Common myeloid progenitor, CD34-positive (primary cell): ENCODE measurements at regions not wholly inside any gene's neighbourhood (a gene's known extent, or its start where the extent isn't known, plus 50 kb on each side); places are given as distances from the start of the nearest gene placed in this dataset.
"Not testable (repeated sequence)": the region's sequence is repeated elsewhere in the genome, so short reads cannot be mapped to it uniquely, and the experiment has no call there.

Experiments used
- CTCF ChIA-PET: fragments of 350-600 bp; sonication (Branson Sonifier 250); formaldehyde crosslinking; loops from one replicate; lab custom pipeline; 2021; ENCODE audit warnings: antibody characterized with exemption; lab: Charles Lee
- POLR2A ChIA-PET: fragments of 350-600 bp; sonication (Branson Sonifier 250); formaldehyde crosslinking; loops from one replicate; lab custom pipeline; 2021; ENCODE audit warnings: antibody characterized with exemption; lab: Charles Lee
- DNase-seq, 3 donors: peaks; one replicate each; pipeline versions ENCODE4 v3.0.0 to v3.0.0-alpha.2; 2013
- H3K27ac ChIP-seq, 2 experiments: 1 replicate in 1 of 2; 2 replicates in 1 of 2; pipeline ENCODE4 v1.7.0; 2013; ENCODE audit warnings: inconsistent platforms in 2 of 2, low read length in 2 of 2, mild to moderate bottlenecking in 2 of 2, low read depth in 1 of 2, moderate library complexity in 1 of 2; ENCODE audit not compliant: severe bottlenecking in 2 of 2, insufficient read depth in 1 of 2, poor library complexity in 1 of 2
- H3K27me3 ChIP-seq, 5 experiments: replicated peaks in 2 of 5; 1 replicate in 3 of 5; 2 replicates in 2 of 5; pipeline versions ENCODE4 v1.6.1 to v1.7.0; 2013; ENCODE audit warnings: low read length in 4 of 5, mild to moderate bottlenecking in 2 of 5, moderate library complexity in 2 of 5, inconsistent platforms in 1 of 5; ENCODE audit not compliant: insufficient read depth in 5 of 5, control insufficient read depth in 4 of 5
- H3K36me3 ChIP-seq, 4 experiments: 1 replicate in 2 of 4; 2 replicates in 2 of 4; pipeline versions ENCODE4 v1.6.1 to v1.7.0; 2013; ENCODE audit warnings: low read length in 3 of 4, control low read depth in 1 of 4, mild to moderate bottlenecking in 1 of 4; ENCODE audit not compliant: control insufficient read depth in 4 of 4, insufficient read depth in 4 of 4
- H3K4me1 ChIP-seq, 4 experiments: 1 replicate in 3 of 4; 2 replicates in 1 of 4; pipeline versions ENCODE4 v1.6.1 to v1.7.1; 2013; ENCODE audit warnings: low read length in 3 of 4, mild to moderate bottlenecking in 3 of 4, control low read depth in 1 of 4, inconsistent platforms in 1 of 4, moderate library complexity in 1 of 4; ENCODE audit not compliant: control insufficient read depth in 4 of 4, insufficient read depth in 4 of 4; ENCODE audit errors: control extremely low read depth in 1 of 4
- H3K4me3 ChIP-seq, 7 experiments: 1 replicate in 4 of 7; 2 replicates in 3 of 7; pipeline versions ENCODE4 v1.5.1 to v1.7.0; 2013; ENCODE audit warnings: mild to moderate bottlenecking in 7 of 7, low read length in 6 of 7, moderate library complexity in 6 of 7, inconsistent platforms in 2 of 7, low read depth in 2 of 7, control low read depth in 1 of 7; ENCODE audit not compliant: insufficient read depth in 4 of 7, control insufficient read depth in 1 of 7; ENCODE audit errors: extremely low read depth in 1 of 7
- H3K9me3 ChIP-seq, 5 experiments: 1 replicate in 4 of 5; 2 replicates in 1 of 5; pipeline versions ENCODE4 v1.6.1 to v1.7.1; 2013; ENCODE audit warnings: low read length in 4 of 5, mild to moderate bottlenecking in 2 of 5, inconsistent platforms in 1 of 5, low read depth in 1 of 5, moderate library complexity in 1 of 5; ENCODE audit not compliant: control insufficient read depth in 4 of 5, insufficient read depth in 2 of 5; ENCODE audit errors: control extremely low read depth in 1 of 5
- WGBS: methylation state at CpG from one replicate; pipeline ENCODE4 v1.1.5; 2013; ENCODE audit not compliant: insufficient coverage; 5-methylcytosine and 5-hydroxymethylcytosine counted together

GRCh38 chr20:29119684-29120083 is 2137.8 kb upstream of the DEFB115 start:
- H3K27me3 ChIP-seq, POLR2A ChIA-PET, H3K27ac ChIP-seq, H3K4me3 ChIP-seq, H3K36me3 ChIP-seq, H3K4me1 ChIP-seq, CTCF ChIA-PET, DNase-seq: not testable (repeated sequence)
- 30% methylated on average over 1 of the region's 1 CpG for WGBS
- H3K9me3 ChIP-seq, result peaks cover 0 to 18% (median 6%) of the 10 kb centered on the region in 5 experiments

- DNase-seq, H3K27ac ChIP-seq, H3K36me3 ChIP-seq, CTCF ChIA-PET, H3K4me1 ChIP-seq, POLR2A ChIA-PET, H3K4me3 ChIP-seq, H3K27me3 ChIP-seq: not testable (repeated sequence)
- 32% methylated on average over 5 of the region's 8 CpGs for WGBS
- H3K9me3 ChIP-seq, result peaks cover 0 to 18% (median 6%) of the 10 kb centered on the region in 5 experiments
These were observed 2137.4 kb upstream of the DEFB115 start for GRCh38 chr20:29120088-29120487.

GRCh38 chr20:29120575-29120974 is 2136.9 kb upstream of the DEFB115 start:
- 46% methylated on average over 2 of the region's 2 CpGs for WGBS
- CTCF ChIA-PET, H3K27ac ChIP-seq, H3K36me3 ChIP-seq, POLR2A ChIA-PET, DNase-seq, H3K27me3 ChIP-seq, H3K4me3 ChIP-seq, H3K4me1 ChIP-seq: not testable (repeated sequence)
- peaks cover 0 to 18% (median 6%) of the 10 kb centered on the region in 5 experiments for H3K9me3 ChIP-seq

- H3K27me3 ChIP-seq, POLR2A ChIA-PET, CTCF ChIA-PET, H3K27ac ChIP-seq, H3K4me1 ChIP-seq, H3K36me3 ChIP-seq, H3K4me3 ChIP-seq, DNase-seq: not testable (repeated sequence)
- H3K9me3 ChIP-seq, result peaks cover 0 to 18% (median 6%) of the 10 kb centered on the region in 5 experiments
- 54% methylated on average over 3 of the region's 3 CpGs for WGBS
These were observed 2134.7 kb upstream of the DEFB115 start for GRCh38 chr20:29122784-29123183.

GRCh38 chr20:29123861-29124260 is 2133.6 kb upstream of the DEFB115 start:
- peaks cover 0 to 16% (median 5%) of the 10 kb centered on the region in 5 experiments for H3K9me3 ChIP-seq
- WGBS, result no CpG with 5 or more reads among the region's 1 CpG
- ChIA-PET POLR2A (no interaction called here), CTCF (no interaction called here)
- no peak overlapping the region for H3K4me3 ChIP-seq
- DNase-seq, result no peak
- H3K27me3 ChIP-seq, result no peaks in the 10 kb centered on the region
- no peaks in the 10 kb centered on the region for H3K4me1 ChIP-seq
- H3K27ac ChIP-seq, result no peak overlapping the region
- no peaks in the 10 kb centered on the region for H3K36me3 ChIP-seq
